ENCODE measurements at regions not wholly inside any gene's neighbourhood (a gene's known extent, or its start where the extent isn't known, plus 50 kb on each side); places are given as distances from the start of the nearest gene placed in this dataset.
"Not testable (repeated sequence)": the region's sequence is repeated elsewhere in the genome, so short reads cannot be mapped to it uniquely, and the experiment has no call there.

GRCh38 chr6:882084-882598 is 189.2 kb upstream of the EXOC2 start:
- no peak for DNase-seq

GRCh38 chr6:878179-878578 is 185.2 kb upstream of the EXOC2 start:
- no peak for DNase-seq

GRCh38 chr6:875012-875411 is 182.1 kb upstream of the EXOC2 start:
- DNase-seq, result no peak

GRCh38 chr6:872570-873125 is 179.7 kb upstream of the EXOC2 start:
- DNase-seq, result no peak

GRCh38 chr6:871503-871902 is 178.6 kb upstream of the EXOC2 start:
- DNase-seq, result no peak

GRCh38 chr6:870096-870495 is 177.2 kb upstream of the EXOC2 start:
- DNase-seq, result no peak

GRCh38 chr6:868201-868600 is 175.3 kb upstream of the EXOC2 start:
- DNase-seq, result no peak

GRCh38 chr6:867378-867777 is 174.4 kb upstream of the EXOC2 start:
- DNase-seq, result no peak

GRCh38 chr6:866316-866715 is 173.4 kb upstream of the EXOC2 start:
- no peak for DNase-seq

GRCh38 chr6:865846-866245 is 172.9 kb upstream of the EXOC2 start:
- DNase-seq, result no peak

GRCh38 chr6:863831-864230 is 170.9 kb upstream of the EXOC2 start:
- DNase-seq, result no peak

- not testable (repeated sequence) for DNase-seq
Observed at GRCh38 chr6:863127-863526, 170.2 kb upstream of the EXOC2 start.

GRCh38 chr6:859936-860335 is 167.0 kb upstream of the EXOC2 start:
- DNase-seq, result no peak

GRCh38 chr6:854406-855118 is 161.6 kb upstream of the EXOC2 start:
- DNase-seq, result no peak

- not testable (repeated sequence) for DNase-seq
Observed at GRCh38 chr6:852216-852615, 159.3 kb upstream of the EXOC2 start.

GRCh38 chr6:849075-849506 is 156.2 kb upstream of the EXOC2 start:
- no peak for DNase-seq

- DNase-seq, result no peak
Observed at GRCh38 chr6:845566-845965, 152.6 kb upstream of the EXOC2 start.

- DNase-seq, result no peak
Observed at GRCh38 chr6:845101-845500, 152.2 kb upstream of the EXOC2 start.

- DNase-seq, result no peak
Observed at GRCh38 chr6:842141-842540, 149.2 kb upstream of the EXOC2 start.

GRCh38 chr6:841569-841968 is 148.6 kb upstream of the EXOC2 start:
- no peak for DNase-seq

GRCh38 chr6:839201-839600 is 146.3 kb upstream of the EXOC2 start:
- no peak for DNase-seq

GRCh38 chr6:837380-837779 is 144.4 kb upstream of the EXOC2 start:
- DNase-seq, result no peak

GRCh38 chr6:836276-836853 is 143.4 kb upstream of the EXOC2 start:
- DNase-seq, result no peak

- DNase-seq, result no peak
Observed at GRCh38 chr6:835476-836160, 142.7 kb upstream of the EXOC2 start.
